Bone marrow (tissue), 2 donors: ENCODE measurements at regions not wholly inside any gene's neighbourhood (a gene's known extent, or its start where the extent isn't known, plus 50 kb on each side); places are given as distances from the start of the nearest gene placed in this dataset.

Experiments used
- DNase-seq, 2 donors: peaks; one replicate each; lab custom pipeline; 2025; lab: John Stamatoyannopoulos, UW

GRCh38 chr4:126935801-126936200, 697.0 kb upstream of the INTU start:
- no peak for DNase-seq

- no peak for DNase-seq
Measured at GRCh38 chr4:126937342-126937741, 695.4 kb upstream of the INTU start.

- DNase-seq = no peak
Measured at GRCh38 chr4:126937846-126938422, 694.8 kb upstream of the INTU start.

GRCh38 chr4:126939401-126939800, 693.4 kb upstream of the INTU start:
- no peak for DNase-seq

GRCh38 chr4:126947536-126947935, 685.2 kb upstream of the INTU start:
- DNase-seq = no peak

GRCh38 chr4:126954537-126955291, 678.0 kb upstream of the INTU start:
- DNase-seq = no peak

GRCh38 chr4:126955292-126956183, 677.2 kb upstream of the INTU start:
- no peak for DNase-seq

GRCh38 chr4:126956184-126956897, 676.4 kb upstream of the INTU start:
- no peak for DNase-seq

GRCh38 chr4:126957556-126957955, 675.2 kb upstream of the INTU start:
- no peak for DNase-seq

GRCh38 chr4:126957987-126958386, 674.8 kb upstream of the INTU start:
- no peak for DNase-seq

GRCh38 chr4:126958482-126958881, 674.3 kb upstream of the INTU start:
- no peak for DNase-seq

GRCh38 chr4:126959056-126959745, 673.6 kb upstream of the INTU start:
- DNase-seq = no peak

GRCh38 chr4:126960760-126961159, 672.0 kb upstream of the INTU start:
- DNase-seq = no peak

- no peak for DNase-seq
Measured at GRCh38 chr4:126961661-126962060, 671.1 kb upstream of the INTU start.

GRCh38 chr4:126965877-126966276, 666.9 kb upstream of the INTU start:
- no peak for DNase-seq

GRCh38 chr4:126969360-126970235, 663.2 kb upstream of the INTU start:
- no peak for DNase-seq

GRCh38 chr4:126973201-126973600, 659.6 kb upstream of the INTU start:
- no peak for DNase-seq

GRCh38 chr4:126976850-126977632, 655.7 kb upstream of the INTU start:
- DNase-seq = no peak

GRCh38 chr4:126986005-126986404, 646.8 kb upstream of the INTU start:
- no peak for DNase-seq

GRCh38 chr4:126986828-126987227, 645.9 kb upstream of the INTU start:
- DNase-seq = no peak
